ENCODE measurements at regions not wholly inside any gene's neighbourhood (a gene's known extent, or its start where the extent isn't known, plus 50 kb on each side); places are given as distances from the start of the nearest gene placed in this dataset.

DNA sequence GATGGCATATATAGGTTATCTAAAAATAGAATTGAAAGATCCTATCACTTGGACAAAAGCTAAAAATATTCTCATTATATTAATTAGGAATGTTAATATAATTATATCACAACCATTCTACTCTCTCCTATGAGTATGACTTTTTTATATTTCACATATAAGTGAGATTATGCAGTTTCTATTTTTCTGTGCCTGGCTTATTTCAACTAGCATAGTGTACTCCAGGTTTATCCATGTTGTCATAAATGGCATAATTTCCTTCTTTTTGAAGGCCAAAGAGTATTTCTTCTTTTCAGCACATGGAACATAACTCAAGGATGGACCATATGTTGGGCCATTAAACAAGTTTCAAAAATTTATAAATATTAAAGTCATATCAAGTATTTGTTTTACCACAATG lies 421.2 kb upstream of the CTSO start:
- TF ChIP-seq MYC (IDR thresholded peaks at IDR 0.05; ENCODE audit: low read depth, low read length) (no peak), GATA2 (IDR thresholded peaks at IDR 0.05; ENCODE audit: insufficient read depth, insufficient read length, low read depth, low read length) (no peak), POLR2AphosphoS5 (IDR thresholded peaks at IDR 0.05; ENCODE audit: insufficient read depth, low read depth, low read length) (no peak), EZH2 (IDR thresholded peaks at IDR 0.05; ENCODE audit: borderline replicate concordance, low read depth, low read length, severe bottlenecking) (no peak), POLR2A (IDR thresholded peaks at IDR 0.05; ENCODE audit: low read depth, low read length) (no peak)

All from endothelial cell of umbilical vein (primary cell).